K562 (cell line): ENCODE measurements at regions not wholly inside any gene's neighbourhood (a gene's known extent, or its start where the extent isn't known, plus 50 kb on each side); places are given as distances from the start of the nearest gene placed in this dataset.

Experiments
- CBX3 ChIP-seq, 2 experiments: IDR thresholded peaks; 1 replicate in 1 of 2; 2 replicates in 1 of 2; pipeline ENCODE4 v1.6.1; 2012; ENCODE audit warnings: inconsistent platforms in 2 of 2, low read length in 2 of 2, borderline replicate concordance in 1 of 2, control low read depth in 1 of 2
- CC2D1A ChIP-seq: fragments of 450-650 bp; IDR thresholded peaks from 2 replicates; pipeline ENCODE4 v1.6.1; 2017; ENCODE audit warnings: mild to moderate bottlenecking
- CTBP1 ChIP-seq: fragments of 450-650 bp; IDR thresholded peaks from 2 replicates; pipeline ENCODE4 v1.6.1; 2016; ENCODE audit warnings: borderline replicate concordance
- HES1 ChIP-seq: fragments of 450-650 bp; IDR thresholded peaks from 2 replicates; pipeline ENCODE4 v1.6.1; 2016; ENCODE audit warnings: low read depth, mild to moderate bottlenecking, moderate library complexity
- LEF1 ChIP-seq: fragments of 450-650 bp; IDR thresholded peaks from 2 replicates; pipeline ENCODE4 v1.6.1; 2016; ENCODE audit warnings: mild to moderate bottlenecking
- MGA ChIP-seq: fragments of 450-650 bp; IDR thresholded peaks from 2 replicates; pipeline ENCODE4 v1.6.1; 2016; ENCODE audit warnings: mild to moderate bottlenecking, moderate library complexity
- NCOA1 ChIP-seq: fragments of 450-650 bp; IDR thresholded peaks from 2 replicates; pipeline ENCODE4 v1.6.1; 2016; ENCODE audit warnings: low read depth
- REST ChIP-seq, 2 experiments: fragments of 450-650 bp; formaldehyde crosslinking in 1 of 2; IDR thresholded peaks; 2 replicates each; pipeline versions ENCODE4 v1.4.0 to v1.6.1; 2014 to 2020; ENCODE audit warnings: mild to moderate bottlenecking in 2 of 2, borderline replicate concordance in 1 of 2, low read depth in 1 of 2

GRCh38 chr18:30676053-30676480 lies 366.5 kb downstream of the DSC3 start (continued):
- TF ChIP-seq MGA (peak; percentile 77), HES1 (0 out of 2 replicates have a peak, but pooled peaks have one; percentile 20), CC2D1A (peak; percentile 92), CTBP1 (peak; percentile 18; the same call in 1 of the 2 replicates), REST (IDR thresholded peaks at IDR 0.05; ENCODE audit: borderline replicate concordance) (peak; percentile 29; the same call in 1 of the 2 replicates), REST (CRISPR knock-in tag; IDR thresholded peaks at IDR 0.05; ENCODE audit: low read depth) (no peak), CBX3 (IDR thresholded peaks at IDR 0.05; ENCODE audit: borderline replicate concordance in 1 of 2, low read length in 2 of 2) (peak in 1 of 2 experiments; percentile 80; a peak in 2 of 3 replicates), NCOA1 (peak; percentile 59; the same call in 1 of the 2 replicates), LEF1 (peak; percentile 92)
